Activated CD8-positive, alpha-beta T cell treated with anti-CD3 and anti-CD28 coated beads for 36 hours (primary cell): ENCODE measurements at regions not wholly inside any gene's neighbourhood (a gene's known extent, or its start where the extent isn't known, plus 50 kb on each side); places are given as distances from the start of the nearest gene placed in this dataset.

ENCODE experiments used
- ATAC-seq: fragments of 200-7000 bp; cut with Tn5 transposase; one replicate; pipeline ENCODE4 v1.10.0; 2021; ENCODE audit warnings: mild to moderate bottlenecking, moderate library complexity
- CTCF ChIA-PET: fragments of 350-600 bp; sonication (Branson Sonifier 250); formaldehyde crosslinking; loops from one replicate; lab custom pipeline; 2021; ENCODE audit warnings: antibody characterized with exemption; lab: Charles Lee
- POLR2A ChIA-PET: fragments of 350-600 bp; sonication (Branson Sonifier 250); formaldehyde crosslinking; loops from one replicate; lab custom pipeline; 2021; ENCODE audit warnings: antibody characterized with exemption; lab: Charles Lee
- DNase-seq: peaks from one replicate; pipeline ENCODE4 v3.0.0-alpha.2; 2020
- H3K27ac Mint-ChIP-seq: one replicate; pipeline ENCODE4 v1.8.0; 2021; ENCODE audit warnings: mild to moderate bottlenecking, mixed read lengths
- H3K27me3 Mint-ChIP-seq: one replicate; pipeline ENCODE4 v1.8.0; 2021; ENCODE audit warnings: mixed read lengths
- H3K36me3 Mint-ChIP-seq: one replicate; pipeline ENCODE4 v1.8.0; 2021; ENCODE audit warnings: low read depth, mixed read lengths
- H3K4me1 Mint-ChIP-seq: one replicate; pipeline ENCODE4 v1.8.0; 2021; ENCODE audit warnings: low read depth, mixed read lengths
- H3K4me3 Mint-ChIP-seq: one replicate; pipeline ENCODE4 v1.8.0; 2021; ENCODE audit warnings: mild to moderate bottlenecking, moderate library complexity, mixed read lengths
- H3K9me3 Mint-ChIP-seq: one replicate; pipeline ENCODE4 v1.8.0; 2021; ENCODE audit warnings: mixed read lengths
- intact Hi-C: fragments of 100-400 bp; cut with micrococcal nuclease; formaldehyde crosslinking; loops from one replicate; pipeline ENCODE4 v1.10.0; 2022
- TF ChIP-seq, protein P1 (sequence below): fragments of 200-600 bp; IDR thresholded peaks from one replicate; pipeline ENCODE4 v1.8.0; 2022; ENCODE audit warnings: antibody characterized with exemption, mild to moderate bottlenecking

DNA sequence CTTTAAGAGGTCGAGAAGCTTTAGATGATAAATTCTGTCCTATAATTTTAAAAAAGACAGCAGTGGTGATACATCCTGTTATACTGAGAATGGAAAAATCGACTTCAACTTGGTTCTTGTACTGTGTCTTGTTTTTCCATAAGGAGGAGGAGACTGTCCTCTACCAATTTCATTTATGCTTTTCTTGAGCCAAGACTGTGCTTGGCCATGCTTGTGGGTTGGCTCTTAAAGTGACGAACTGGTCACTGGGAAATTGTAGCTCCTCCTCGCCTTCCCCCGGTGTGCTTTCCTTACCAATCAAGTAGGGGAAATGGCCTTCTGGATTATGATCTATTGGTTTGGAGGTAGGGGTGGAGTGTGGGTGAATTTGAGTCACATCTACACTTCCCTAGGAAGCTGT lies 67.1 kb upstream of the HSPB3 start:
- ChIA-PET CTCF (interaction anchor here (0.6 to 1.3 kb wide), 3 partner anchors 30 to 145 kb away, joined by 3 to 4 read pairs (median 3); no protein-coding TSS in a partner anchor), POLR2A (interaction anchor here (1.0 kb wide), 1 partner anchor 10 kb away, joined by 3 read pairs; no protein-coding TSS in a partner anchor)
- Mint-ChIP-seq H3K27ac (no peak overlapping the region), H3K27me3 (peaks cover 2% of the 10 kb centered on the region), H3K9me3 (no peaks in the 10 kb centered on the region), H3K36me3 (no peaks in the 10 kb centered on the region), H3K4me3 (no peak overlapping the region), H3K4me1 (peaks cover 15% of the 10 kb centered on the region)
- no peak for DNase-seq
- ATAC-seq, result peak; percentile 37
- intact Hi-C loops, result no loop called here
- TF ChIP-seq, protein P1, sequence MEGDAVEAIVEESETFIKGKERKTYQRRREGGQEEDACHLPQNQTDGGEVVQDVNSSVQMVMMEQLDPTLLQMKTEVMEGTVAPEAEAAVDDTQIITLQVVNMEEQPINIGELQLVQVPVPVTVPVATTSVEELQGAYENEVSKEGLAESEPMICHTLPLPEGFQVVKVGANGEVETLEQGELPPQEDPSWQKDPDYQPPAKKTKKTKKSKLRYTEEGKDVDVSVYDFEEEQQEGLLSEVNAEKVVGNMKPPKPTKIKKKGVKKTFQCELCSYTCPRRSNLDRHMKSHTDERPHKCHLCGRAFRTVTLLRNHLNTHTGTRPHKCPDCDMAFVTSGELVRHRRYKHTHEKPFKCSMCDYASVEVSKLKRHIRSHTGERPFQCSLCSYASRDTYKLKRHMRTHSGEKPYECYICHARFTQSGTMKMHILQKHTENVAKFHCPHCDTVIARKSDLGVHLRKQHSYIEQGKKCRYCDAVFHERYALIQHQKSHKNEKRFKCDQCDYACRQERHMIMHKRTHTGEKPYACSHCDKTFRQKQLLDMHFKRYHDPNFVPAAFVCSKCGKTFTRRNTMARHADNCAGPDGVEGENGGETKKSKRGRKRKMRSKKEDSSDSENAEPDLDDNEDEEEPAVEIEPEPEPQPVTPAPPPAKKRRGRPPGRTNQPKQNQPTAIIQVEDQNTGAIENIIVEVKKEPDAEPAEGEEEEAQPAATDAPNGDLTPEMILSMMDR, result no peak

DNA sequence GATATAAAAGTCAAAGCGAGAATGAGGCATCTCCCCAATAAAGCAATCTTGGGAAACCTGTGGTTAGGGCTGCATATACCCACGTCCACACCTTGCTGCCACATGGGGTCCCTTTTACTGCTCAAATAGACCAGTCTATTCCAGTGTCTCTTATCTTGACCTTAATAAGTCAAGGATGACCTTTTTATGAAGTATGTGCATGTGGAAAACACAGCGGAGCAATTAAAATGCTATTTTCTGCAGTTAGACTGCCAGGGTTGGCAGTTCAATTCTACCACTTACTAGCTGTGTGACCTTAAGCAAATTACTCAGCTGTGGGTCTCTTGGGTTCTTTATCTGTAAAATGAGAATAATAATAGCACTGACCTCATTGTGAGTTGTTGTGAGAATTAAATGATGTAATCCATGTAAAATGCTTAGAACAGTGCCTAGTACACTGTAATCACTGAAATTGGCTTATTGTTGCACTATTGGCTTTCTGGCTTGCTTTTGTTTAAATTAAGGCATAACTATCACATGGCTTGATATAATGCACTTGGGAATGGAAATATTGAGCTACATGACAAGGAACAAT lies 67.8 kb upstream of the HSPB3 start:
- H3K36me3 Mint-ChIP-seq, result no peaks in the 10 kb centered on the region
- H3K4me3 Mint-ChIP-seq, result no peak overlapping the region
- DNase-seq (no peak), ATAC-seq (peak; percentile 42)
- TF ChIP-seq, protein P1, result no peak
- H3K9me3 Mint-ChIP-seq, result no peaks in the 10 kb centered on the region
- intact Hi-C loops, result no loop called here
- POLR2A ChIA-PET, result no interaction called here
- peaks cover 3% of the 10 kb centered on the region for H3K27me3 Mint-ChIP-seq
- H3K27ac Mint-ChIP-seq, result no peak overlapping the region
- peaks cover 15% of the 10 kb centered on the region for H3K4me1 Mint-ChIP-seq
- CTCF ChIA-PET, result interaction anchor here (0.6 to 1.3 kb wide), 3 partner anchors 30 to 144 kb away, joined by 3 to 4 read pairs (median 3); no protein-coding TSS in a partner anchor

DNA sequence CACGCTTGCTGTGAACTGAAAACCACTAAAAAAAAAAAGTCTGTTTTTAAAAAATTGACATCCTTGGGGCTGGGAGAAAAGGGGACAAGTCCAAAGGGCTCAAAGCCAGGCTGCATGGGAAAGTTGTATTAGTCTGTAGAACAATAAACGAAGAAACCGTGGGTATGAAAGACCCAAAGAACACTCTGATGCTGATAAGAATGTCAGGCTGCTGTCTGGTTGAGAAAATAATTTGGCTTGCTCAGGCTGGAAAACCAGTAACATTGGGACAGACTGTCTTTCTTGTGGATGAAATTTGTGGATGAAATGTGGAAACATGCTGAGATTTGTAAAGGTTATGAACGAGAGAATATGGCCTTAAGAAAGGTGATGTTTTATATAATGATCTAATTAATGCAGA lies 68.5 kb upstream of the HSPB3 start:
- intact Hi-C loops, result no loop called here
- H3K27ac Mint-ChIP-seq, result no peak overlapping the region
- POLR2A ChIA-PET, result no interaction called here

DNA sequence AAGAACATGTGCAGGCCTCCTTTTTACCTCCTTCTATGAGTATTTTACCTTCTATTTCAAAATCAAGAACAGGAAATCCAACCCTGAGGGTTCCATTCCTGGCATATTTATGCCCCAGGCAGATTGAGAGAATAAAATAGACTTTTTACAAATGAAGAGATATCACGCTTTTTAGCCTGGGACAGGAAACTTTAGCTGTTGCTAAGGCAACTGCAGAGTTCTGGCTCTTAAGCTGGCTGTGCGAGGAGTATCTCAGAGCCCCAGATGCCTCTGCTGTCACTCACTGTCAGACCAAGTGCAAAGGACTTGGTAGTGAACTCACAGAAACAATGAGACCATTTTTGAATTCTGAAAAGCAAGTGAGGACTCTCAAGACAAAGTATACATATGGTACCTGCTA lies 69.5 kb upstream of the HSPB3 start:
- TF ChIP-seq, protein P1, result no peak

More for the DNA sequence above, 68.5 kb upstream of the HSPB3 start:
- DNase-seq, result no peak
- no peaks in the 10 kb centered on the region for H3K9me3 Mint-ChIP-seq
- H3K4me3 Mint-ChIP-seq, result no peak overlapping the region
- TF ChIP-seq, protein P1, result no peak
- H3K36me3 Mint-ChIP-seq, result no peaks in the 10 kb centered on the region
- peaks cover 15% of the 10 kb centered on the region for H3K4me1 Mint-ChIP-seq
- CTCF ChIA-PET, result no interaction called here
- no peak for ATAC-seq
- peaks cover 3% of the 10 kb centered on the region for H3K27me3 Mint-ChIP-seq

DNA sequence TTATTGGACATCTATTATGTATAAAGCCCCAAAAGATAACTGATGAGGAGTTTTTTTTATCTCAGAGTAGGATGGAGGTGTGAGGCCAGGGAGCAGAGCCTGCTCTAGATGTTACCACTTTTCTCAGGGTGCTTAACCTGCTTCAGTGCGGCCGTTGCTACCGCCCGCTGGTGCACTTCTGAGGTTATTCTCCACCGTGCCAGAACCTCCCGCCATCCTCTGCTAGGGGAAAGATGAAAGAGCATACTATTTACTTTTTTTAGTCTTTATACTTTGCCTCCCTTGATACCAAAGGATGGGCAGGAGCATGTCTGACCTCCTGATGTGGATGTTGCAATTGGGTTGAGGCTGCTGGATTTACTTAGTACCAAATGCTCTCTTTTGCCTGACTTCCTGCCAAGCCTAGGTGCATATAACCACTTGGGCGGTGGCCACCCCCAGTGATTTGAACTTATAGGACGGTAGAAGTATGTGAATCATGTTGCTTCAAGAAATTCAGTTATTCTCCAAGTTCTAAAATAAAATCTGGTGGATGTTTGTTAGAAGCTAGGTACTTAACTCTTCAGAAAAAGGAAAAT lies 71.1 kb upstream of the HSPB3 start:
- no peak for ATAC-seq
- peaks cover 15% of the 10 kb centered on the region for H3K4me1 Mint-ChIP-seq
- H3K27ac Mint-ChIP-seq, result no peak overlapping the region
- H3K27me3 Mint-ChIP-seq, result peaks cover 3% of the 10 kb centered on the region
- intact Hi-C loops, result no loop called here
- TF ChIP-seq, protein P1, result no peak
- no peaks in the 10 kb centered on the region for H3K9me3 Mint-ChIP-seq
- no peaks in the 10 kb centered on the region for H3K36me3 Mint-ChIP-seq
- H3K4me3 Mint-ChIP-seq, result no peak overlapping the region
- DNase-seq, result no peak
- ChIA-PET POLR2A (no interaction called here), CTCF (no interaction called here)

More for the DNA sequence above, 69.5 kb upstream of the HSPB3 start:
- POLR2A ChIA-PET, result no interaction called here
- ATAC-seq (no peak), DNase-seq (no peak)
- no peaks in the 10 kb centered on the region for H3K9me3 Mint-ChIP-seq
- no peak overlapping the region for H3K4me3 Mint-ChIP-seq
- peaks cover 15% of the 10 kb centered on the region for H3K4me1 Mint-ChIP-seq
- CTCF ChIA-PET, result interaction anchor here (0.9 kb wide), 1 partner anchor 33 kb away, joined by 3 read pairs; no protein-coding TSS in a partner anchor
- H3K27ac Mint-ChIP-seq, result no peak overlapping the region
- peaks cover 3% of the 10 kb centered on the region for H3K27me3 Mint-ChIP-seq
- H3K36me3 Mint-ChIP-seq, result no peaks in the 10 kb centered on the region
- intact Hi-C loops, result no loop called here
